Right lung (tissue), 2 donors: ENCODE measurements at regions not wholly inside any gene's neighbourhood (a gene's known extent, or its start where the extent isn't known, plus 50 kb on each side); places are given as distances from the start of the nearest gene placed in this dataset.
A peak's percentile ranks its signal among the peaks of the same experiment; 100 is the strongest.

Experiments
- DNase-seq, 2 donors: peaks; one replicate each; pipeline ENCODE4 v3.0.0-alpha.2; 2013

GRCh38 chr15:77713281-77713680, 80.6 kb upstream of the LINGO1 start:
- DNase-seq = no peak

DNA sequence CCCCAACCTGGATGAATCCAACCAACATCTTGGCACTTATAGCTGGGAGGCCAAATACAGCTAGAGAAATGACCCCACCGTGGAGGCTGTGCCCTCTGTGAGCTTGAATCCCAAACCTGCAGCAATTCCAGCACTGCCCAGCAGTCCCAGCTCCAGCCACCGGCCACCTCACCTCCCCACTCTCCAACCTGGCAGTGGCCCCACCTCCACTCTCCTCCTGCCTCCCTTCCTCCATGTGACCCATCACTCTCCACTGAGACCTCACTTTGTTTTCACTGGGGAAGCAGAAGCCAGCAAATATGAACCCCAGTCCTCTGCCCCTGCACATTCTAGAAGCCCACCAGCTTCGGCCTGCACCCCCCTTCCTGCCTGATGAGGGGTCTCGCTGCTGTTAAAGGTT, 79.7 kb upstream of the LINGO1 start:
- no peak for DNase-seq

DNA sequence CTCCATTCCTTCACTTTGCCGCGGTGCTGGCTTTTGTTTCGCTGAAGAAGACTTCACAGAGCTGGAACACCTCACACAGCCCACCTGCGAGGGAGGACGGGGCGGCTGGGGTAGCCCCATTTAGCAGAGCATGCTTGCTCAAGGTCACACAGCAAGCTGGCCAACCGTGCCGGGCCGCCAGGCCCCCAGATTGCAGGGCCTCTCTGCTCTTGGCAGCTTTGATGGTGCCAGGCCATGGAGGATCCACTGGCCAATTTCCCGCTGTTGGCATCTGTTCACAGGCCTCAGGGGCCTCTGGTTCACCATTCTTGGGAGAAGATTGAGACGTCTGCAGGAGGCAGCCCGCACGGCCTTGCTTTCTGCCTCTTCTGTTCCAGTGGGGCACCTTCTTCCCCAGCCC, 77.9 kb upstream of the LINGO1 start:
- no peak for DNase-seq

DNA sequence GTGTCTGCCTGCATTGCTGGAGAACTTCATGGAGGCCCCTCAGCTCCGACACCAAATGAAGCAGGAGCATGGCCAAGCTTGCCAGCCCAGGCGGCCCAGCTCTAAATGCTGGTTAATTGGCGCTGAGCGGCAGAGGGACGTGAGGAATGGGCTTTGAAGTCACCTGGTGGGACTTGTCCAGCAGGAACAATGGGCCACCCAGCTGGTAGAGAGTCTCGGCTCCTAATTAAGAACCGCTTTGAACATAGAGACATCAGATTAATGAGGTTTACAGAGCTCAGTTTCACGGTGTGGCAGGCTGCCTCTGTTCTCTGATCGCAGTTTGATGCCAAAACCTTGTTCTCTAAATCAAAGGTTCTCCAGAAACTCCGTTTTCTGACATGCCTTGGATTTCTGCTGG, 77.5 kb upstream of the LINGO1 start:
- no peak for DNase-seq

GRCh38 chr15:77709135-77709886, 76.6 kb upstream of the LINGO1 start:
- DNase-seq = no peak

DNA sequence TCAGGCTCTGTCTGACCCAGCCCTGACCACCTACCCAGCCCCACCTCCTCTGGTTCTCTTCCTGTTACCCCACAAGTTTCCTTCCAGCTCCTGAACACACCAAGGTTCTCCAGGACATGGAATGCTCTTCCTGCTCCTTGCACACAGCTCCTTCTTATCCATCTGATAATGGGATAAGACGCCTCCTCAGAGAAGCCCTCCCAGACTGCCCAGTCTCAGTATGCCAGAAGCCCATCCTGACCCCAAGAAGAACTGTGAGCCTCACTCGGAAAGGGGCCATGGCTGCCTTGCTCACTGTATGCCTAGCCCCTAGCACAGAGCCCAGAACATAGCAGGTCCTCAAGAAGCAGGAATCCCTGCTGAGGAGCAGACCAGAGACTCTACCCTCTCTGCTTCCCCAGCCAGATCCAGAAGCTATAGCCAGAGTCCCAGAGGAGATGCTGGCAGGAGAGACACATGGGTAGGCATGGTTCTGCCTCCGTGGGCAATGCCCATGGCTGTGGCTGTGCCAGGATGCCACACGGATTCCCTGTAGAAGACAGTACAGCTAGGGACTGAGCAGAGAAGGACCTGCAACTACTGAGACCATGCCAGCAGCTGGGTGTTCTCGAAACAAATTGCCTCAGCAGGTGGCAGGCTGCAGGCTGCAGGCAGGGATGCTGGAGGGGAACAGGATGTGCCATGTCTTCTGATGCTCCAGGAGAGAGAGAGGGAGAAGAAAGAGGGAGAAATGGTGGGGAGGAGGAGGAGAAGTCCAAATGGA, 74.0 kb upstream of the LINGO1 start:
- no peak for DNase-seq

DNA sequence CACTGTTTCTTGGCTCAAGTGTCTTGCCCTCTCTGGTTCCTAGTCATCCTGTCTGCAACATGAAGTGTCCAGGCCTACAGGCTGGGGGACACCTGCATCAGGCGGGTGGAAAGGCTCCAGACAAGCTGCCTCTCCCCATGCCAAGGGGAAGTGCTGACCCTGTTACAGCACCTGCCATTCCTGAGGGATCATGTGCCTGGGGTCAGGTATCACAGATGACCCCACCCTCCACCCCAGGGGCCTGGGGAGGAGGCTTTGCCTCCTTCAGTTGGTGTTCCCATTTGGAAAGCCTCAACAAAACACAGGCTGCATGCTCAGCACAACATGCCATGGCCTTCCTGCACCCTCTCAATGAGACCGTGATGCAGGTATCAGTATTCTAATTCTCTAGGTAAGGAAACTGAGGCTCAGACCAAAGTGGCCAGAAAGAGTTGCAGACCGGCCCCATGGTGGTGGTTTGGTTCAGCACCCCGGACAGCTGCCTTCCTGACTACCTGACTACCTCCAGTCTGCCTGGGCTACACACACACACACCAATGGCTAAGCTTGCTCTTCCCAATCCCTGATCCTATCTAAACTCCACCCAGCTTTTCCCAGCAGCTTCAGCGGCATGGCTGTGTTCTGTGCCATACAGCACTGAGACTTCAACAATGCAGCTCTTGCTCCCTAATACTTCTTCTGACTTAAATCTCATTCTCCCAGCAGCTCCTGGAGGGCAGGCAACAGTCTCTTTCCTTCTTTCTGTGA, 69.7 kb upstream of the LINGO1 start:
- peak; percentile 7 to 10 for DNase-seq

GRCh38 chr15:77698481-77698880, 65.8 kb upstream of the LINGO1 start:
- no peak for DNase-seq

DNA sequence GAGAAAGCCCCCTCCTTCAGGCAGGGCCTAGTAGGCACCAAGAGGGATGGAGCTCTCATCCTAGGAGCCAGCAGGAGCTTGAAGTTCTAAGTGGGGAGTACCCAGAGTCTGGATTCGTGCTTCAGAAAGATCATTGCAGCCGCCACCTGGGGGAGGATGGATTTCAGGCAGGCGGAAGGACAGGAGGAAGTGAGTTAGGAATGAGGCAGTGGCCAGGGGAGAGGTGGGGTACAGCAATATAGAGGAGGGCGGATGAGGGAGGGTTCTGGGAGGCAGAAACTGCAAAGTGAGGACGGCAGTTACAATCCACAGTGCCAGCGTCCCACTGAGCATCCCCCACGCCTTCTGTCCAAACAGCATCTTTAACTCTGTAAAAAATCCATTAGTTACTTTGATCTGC, 65.2 kb upstream of the LINGO1 start:
- DNase-seq = no peak

- DNase-seq = no peak
These were observed 64.2 kb upstream of the LINGO1 start for GRCh38 chr15:77696871-77697270.

GRCh38 chr15:77695961-77696582, 63.4 kb upstream of the LINGO1 start:
- DNase-seq = no peak

GRCh38 chr15:77695548-77695947, 62.8 kb upstream of the LINGO1 start:
- DNase-seq = no peak

GRCh38 chr15:77693576-77693975, 60.9 kb upstream of the LINGO1 start:
- DNase-seq = no peak

GRCh38 chr15:77692614-77693013, 59.9 kb upstream of the LINGO1 start:
- no peak for DNase-seq

- no peak for DNase-seq
These were observed 58.9 kb upstream of the LINGO1 start for GRCh38 chr15:77691607-77692006.

DNA sequence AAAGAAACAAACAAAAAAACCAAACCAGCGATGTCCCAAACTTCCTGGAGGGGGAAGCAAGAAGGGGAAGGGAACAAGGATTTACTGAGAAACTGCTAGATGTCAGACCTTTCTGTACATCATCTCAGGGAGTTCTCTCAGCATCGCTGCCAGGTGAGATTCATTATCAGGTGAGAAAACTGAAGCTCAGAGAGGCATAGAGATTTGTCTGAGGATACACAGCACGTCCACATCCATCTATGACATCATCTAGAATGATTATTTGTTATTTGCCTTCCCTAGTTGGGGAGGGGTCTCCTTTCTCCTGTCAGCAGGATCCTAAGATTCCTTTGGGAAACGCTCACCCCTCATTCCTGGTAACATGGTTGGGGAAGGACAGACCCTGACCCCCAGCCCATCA, 57.1 kb upstream of the LINGO1 start:
- no peak for DNase-seq

GRCh38 chr15:77688693-77689092, 56.0 kb upstream of the LINGO1 start:
- no peak for DNase-seq

- DNase-seq = no peak
These were observed 55.6 kb upstream of the LINGO1 start for GRCh38 chr15:77688266-77688665.

GRCh38 chr15:77685082-77685815, 52.5 kb upstream of the LINGO1 start:
- DNase-seq = no peak

DNA sequence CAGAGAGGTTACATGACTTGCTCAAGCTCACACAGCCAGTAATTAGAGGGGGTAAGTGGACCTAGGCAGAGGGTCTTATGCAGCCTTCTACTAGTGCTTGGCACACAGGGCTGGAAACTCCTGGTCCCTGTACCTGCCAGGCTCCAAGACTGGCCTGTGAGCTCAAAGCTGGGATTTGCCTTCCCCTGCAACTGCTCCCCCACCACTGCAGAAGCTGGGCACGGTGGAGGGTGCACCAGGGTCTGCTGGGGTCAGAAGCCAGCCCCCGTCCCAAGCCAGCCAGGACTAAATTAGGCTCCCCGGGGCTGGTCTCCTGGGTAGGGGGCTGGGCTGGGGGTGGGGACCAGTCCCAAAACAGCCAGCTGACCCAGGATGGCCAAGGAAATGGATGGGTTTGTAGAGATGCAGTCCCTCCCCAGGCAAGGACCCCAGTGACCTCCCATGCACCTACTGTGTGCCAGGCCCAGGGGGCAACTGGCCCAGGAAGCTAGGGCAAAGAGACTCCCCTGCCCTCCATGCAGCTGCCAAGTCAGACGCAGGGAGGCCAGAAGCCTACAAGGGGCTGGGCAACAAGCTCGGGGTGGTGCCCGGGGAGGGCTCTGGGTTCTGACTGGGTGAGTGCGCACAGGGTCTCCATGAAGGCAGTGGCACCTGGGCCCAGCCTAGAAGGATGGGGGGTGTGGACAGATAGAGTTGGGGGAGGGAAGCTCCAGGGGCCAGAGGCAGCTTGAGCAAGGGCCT, 51.8 kb upstream of the LINGO1 start:
- DNase-seq = no peak

GRCh38 chr15:77682564-77682963, 49.9 kb upstream of the LINGO1 start:
- DNase-seq = no peak
